RPMI8226 (cell line): ENCODE measurements at regions not wholly inside any gene's neighbourhood (a gene's known extent, or its start where the extent isn't known, plus 50 kb on each side); places are given as distances from the start of the nearest gene placed in this dataset.

Experiments used
- DNase-seq: peaks from one replicate; pipeline ENCODE4 v3.0.0-alpha.2; 2015

- no peak for DNase-seq
Measured at GRCh38 chr12:58202933-58203718, 261.8 kb downstream of the ATP23 start.

- no peak for DNase-seq
Measured at GRCh38 chr12:58204071-58204470, 262.7 kb downstream of the ATP23 start.

GRCh38 chr12:58206876-58207275 is 265.5 kb downstream of the ATP23 start:
- DNase-seq, result no peak

- DNase-seq, result no peak
Measured at GRCh38 chr12:58211211-58211610, 269.8 kb downstream of the ATP23 start.

- no peak for DNase-seq
Measured at GRCh38 chr12:58217130-58217529, 275.8 kb downstream of the ATP23 start.

GRCh38 chr12:58224536-58225105 is 283.3 kb downstream of the ATP23 start:
- DNase-seq, result no peak

GRCh38 chr12:58225203-58225877 is 284.0 kb downstream of the ATP23 start:
- DNase-seq, result no peak

- no peak for DNase-seq
Measured at GRCh38 chr12:58233886-58234285, 292.5 kb downstream of the ATP23 start.

- no peak for DNase-seq
Measured at GRCh38 chr12:58238411-58238810, 297.0 kb downstream of the ATP23 start.

GRCh38 chr12:58241099-58241498 is 299.7 kb downstream of the ATP23 start:
- no peak for DNase-seq

GRCh38 chr12:58242796-58243630 is 301.6 kb downstream of the ATP23 start:
- DNase-seq, result no peak

GRCh38 chr12:58247633-58248032 is 306.3 kb downstream of the ATP23 start:
- peak; percentile 3 for DNase-seq

GRCh38 chr12:58248599-58248998 is 307.2 kb downstream of the ATP23 start:
- no peak for DNase-seq

- DNase-seq, result no peak
Measured at GRCh38 chr12:58249610-58250009, 308.2 kb downstream of the ATP23 start.

GRCh38 chr12:58250077-58250476 is 308.7 kb downstream of the ATP23 start:
- DNase-seq, result no peak

GRCh38 chr12:58252914-58253313 is 311.5 kb downstream of the ATP23 start:
- no peak for DNase-seq

- DNase-seq, result no peak
Measured at GRCh38 chr12:58253663-58254062, 312.3 kb downstream of the ATP23 start.

- no peak for DNase-seq
Measured at GRCh38 chr12:58254463-58255100, 313.2 kb downstream of the ATP23 start.

GRCh38 chr12:58262796-58263195 is 321.4 kb downstream of the ATP23 start:
- DNase-seq, result no peak

GRCh38 chr12:58263816-58264215 is 322.4 kb downstream of the ATP23 start:
- no peak for DNase-seq

- DNase-seq, result no peak
Measured at GRCh38 chr12:58268069-58268468, 326.7 kb downstream of the ATP23 start.

GRCh38 chr12:58269476-58269875 is 328.1 kb downstream of the ATP23 start:
- DNase-seq, result no peak
